ENCODE measurements at regions not wholly inside any gene's neighbourhood (a gene's known extent, or its start where the extent isn't known, plus 50 kb on each side); places are given as distances from the start of the nearest gene placed in this dataset.

DNA sequence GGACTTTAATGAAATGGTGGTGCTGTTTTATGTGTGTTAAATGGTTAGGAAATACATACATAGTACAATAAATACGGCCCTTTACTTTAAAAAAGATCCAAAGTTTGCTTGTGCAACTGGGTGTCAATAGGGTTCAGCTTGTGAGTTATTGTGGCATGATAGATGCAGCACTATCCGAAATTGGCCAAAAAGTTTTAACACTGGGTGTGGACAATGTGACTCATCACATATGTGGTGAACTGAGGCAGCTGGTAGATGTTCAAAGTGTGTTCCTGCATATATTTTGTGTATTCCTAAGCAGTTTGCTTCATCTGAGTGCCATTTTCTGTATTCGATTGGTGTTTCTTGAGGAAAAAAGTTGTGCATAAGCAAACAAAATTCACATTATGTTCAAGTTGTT, 473.1 kb downstream of the KIF20B start:
- DNase-seq (ENCODE audit: low read depth in 2 of 3, low spot score in 2 of 3) = no peak

DNA sequence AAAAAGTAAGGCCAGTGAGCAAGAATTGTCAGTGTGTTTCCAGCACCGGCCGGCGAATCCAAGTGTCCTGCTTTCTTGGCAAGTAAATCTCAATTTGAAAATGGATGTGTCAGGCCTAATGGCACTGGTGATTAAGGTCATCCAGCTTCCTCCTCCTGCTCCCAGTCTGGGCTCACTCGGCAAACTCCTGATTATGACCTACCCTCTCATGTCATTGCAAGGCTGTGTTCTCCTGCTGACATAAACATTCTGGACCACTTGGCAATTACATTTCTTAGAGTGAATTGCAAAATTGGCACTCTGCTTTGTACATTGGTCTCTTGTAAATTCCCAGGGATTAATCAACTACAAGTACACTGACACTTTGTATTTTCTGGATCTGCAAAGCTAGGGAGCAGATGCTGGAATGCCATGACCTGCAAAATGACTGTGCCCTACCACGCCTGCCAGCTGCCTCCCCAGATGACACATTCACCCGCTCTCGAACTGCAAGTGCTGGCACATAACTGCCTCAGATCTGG, 473.8 kb downstream of the KIF20B start:
- DNase-seq (ENCODE audit: low read depth in 2 of 3, low spot score in 2 of 3) = no peak

DNA sequence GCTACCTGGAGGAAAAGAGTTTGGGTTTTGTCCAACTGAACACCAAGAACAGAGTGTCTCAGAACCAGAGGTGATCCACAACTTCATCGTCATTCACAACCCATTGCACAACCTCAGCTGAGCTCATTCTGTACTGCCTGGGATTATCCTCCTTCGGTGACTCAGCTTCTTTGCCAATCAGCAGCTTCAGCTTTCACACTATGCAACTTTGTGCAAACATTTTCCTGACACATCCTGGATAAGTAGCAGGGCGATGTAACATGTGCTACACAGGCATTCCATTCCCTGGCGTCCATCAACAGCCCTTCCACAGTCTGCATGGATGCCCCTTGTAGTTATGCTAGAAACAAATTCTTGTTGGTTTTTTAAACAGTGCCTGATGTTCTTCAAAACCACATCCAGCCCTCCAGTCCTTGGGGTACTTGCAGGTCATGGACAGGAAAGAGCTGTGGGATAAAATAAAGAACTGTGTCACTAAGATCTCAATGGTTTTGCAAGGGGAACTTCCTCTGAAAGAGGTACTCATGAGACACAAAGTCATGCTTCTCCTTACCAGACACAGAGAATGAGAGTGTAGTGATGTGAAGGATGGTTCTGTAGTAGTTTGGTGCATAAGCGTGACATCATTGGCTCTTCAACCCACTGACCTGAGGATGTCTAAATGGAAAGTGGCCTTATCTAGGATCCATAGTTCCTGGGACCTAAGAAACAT, 478.5 kb downstream of the KIF20B start:
- DNase-seq (ENCODE audit: low read depth in 2 of 3, low spot score in 2 of 3) = no peak

DNA sequence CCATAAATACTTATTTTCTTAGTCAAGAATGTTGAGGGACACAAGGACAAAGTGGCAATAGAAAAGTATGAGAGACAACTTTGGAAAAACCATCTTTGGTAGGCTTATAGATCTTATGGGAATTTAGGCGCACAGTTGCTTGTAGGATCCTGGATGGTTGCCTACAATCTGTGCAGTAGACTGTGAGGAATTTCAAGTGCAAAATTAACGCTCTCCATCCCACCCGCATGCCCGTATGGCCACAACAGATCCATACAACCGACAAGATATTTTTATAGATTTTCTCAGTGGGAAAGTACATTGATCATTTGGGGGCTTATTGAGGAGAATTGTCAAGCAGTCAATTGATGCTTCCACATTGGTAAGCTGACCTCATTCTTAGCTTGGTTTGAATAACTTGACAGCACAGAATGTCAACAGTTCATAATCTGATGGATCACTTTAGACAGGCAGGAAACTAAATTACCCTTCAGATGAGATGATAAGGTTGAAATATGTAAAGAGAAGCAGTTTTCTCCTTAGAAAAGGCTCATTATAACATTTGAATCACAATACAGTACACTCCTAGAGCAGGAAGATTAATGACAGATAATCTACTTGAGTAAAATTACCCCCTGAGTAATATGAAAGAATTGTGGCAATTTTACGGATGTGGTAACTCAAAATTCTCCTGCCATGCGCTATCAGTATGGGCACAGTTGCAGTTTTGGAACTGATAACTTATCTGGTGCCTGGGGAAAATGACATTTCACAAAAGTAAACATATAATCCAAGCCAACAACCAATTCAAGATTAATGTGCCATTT, 479.7 kb downstream of the KIF20B start:
- no peak for DNase-seq (ENCODE audit: low read depth in 2 of 3, low spot score in 2 of 3)

DNA sequence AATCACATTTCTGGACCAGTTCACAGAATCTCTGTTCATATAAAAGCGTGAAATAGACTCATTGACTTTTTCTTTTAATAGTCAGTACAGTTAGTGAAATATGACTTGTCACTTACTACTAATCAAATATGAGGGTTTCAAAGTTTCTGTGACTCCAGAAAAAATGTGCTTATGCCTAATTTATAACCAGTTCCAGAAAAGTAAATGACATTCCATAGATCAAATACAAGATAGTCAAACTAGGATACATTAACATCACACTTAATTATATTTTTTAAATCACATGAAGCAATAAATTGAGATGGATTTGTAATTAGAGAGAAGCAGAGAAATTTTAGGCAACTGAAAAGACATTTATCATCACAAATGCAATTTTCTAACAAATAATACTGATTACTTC, 491.4 kb downstream of the KIF20B start:
- no peak for DNase-seq (ENCODE audit: low read depth in 2 of 3, low spot score in 2 of 3)

DNA sequence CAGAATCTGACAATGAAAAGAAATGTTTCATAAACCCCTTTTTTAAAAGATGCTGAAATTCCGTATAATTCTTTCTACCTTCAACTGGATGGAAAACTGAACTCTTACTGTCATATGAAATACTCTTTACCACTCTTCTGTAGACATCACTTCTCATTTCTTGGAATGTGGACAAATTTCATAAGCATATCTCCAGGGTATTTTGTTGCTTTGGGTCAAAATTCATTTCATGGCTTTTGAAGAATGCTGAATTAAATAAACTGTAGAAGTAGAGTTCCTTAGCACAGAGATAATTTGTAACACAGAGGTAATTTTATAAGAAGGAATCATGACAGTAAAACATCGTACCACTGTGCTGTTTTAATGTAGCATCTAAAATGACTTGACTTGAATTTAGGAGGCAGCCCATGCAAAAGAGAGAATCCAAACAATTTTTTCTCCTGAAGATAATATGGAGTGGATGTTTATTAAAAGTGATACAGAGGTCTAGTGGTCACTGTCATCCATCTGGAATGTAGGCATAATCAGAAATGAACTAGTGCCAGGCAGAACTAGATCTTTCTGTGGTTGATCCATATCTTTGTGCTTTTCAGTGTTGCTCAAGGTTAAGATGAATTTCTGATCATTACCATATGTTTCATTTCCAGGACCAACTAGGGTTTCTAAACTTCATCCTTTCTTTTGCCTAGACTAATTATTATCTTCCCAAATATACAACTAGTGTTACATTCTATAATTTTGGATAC, 492.0 kb downstream of the KIF20B start:
- DNase-seq (ENCODE audit: low read depth in 2 of 3, low spot score in 2 of 3) = no peak

DNA sequence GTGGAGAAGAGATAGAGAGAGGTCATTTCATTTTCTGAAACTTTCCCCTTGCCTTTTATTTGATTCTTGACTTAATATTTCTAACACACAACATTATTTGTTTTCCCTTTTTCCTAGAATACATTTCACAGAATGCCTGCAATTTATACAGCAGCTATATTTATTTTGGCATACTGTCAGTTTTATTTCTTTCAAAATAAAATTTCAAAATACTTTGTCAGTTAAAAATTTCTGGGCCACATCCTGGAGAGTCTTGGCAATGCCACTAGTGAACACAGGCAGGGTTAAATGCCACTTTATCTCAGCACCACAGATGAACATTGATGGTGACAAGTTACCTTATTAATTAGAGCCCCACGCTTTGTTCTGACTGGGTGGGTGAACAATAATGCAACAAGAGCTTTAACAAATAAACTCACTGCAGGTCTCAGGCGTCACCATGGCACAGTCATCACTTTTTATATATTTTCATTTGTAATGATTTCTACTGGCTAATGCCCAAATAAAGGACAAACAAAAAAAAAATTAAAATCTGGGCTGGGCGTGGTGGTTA, 494.0 kb downstream of the KIF20B start:
- no peak for DNase-seq (ENCODE audit: low read depth in 2 of 3, low spot score in 2 of 3)

DNA sequence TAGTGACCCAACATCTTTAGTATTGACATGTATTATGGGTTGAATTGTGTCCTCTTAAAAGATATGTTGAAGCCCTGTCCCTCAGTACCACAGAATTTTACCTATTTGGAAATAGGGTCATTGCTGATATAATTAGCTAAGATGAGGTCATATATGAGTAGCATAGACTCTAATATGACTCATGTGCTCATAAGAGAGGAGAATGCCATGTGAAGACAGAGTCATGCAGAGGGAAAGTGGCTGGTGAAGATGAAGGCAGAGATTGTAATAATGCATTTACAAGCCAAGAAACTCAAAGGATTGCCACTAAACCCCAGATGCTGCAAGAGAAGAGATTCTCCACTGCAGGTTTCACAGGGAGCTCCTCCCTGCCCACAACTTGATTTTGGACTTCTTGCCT, 496.4 kb downstream of the KIF20B start:
- no peak for DNase-seq (ENCODE audit: low read depth in 2 of 3, low spot score in 2 of 3)

DNA sequence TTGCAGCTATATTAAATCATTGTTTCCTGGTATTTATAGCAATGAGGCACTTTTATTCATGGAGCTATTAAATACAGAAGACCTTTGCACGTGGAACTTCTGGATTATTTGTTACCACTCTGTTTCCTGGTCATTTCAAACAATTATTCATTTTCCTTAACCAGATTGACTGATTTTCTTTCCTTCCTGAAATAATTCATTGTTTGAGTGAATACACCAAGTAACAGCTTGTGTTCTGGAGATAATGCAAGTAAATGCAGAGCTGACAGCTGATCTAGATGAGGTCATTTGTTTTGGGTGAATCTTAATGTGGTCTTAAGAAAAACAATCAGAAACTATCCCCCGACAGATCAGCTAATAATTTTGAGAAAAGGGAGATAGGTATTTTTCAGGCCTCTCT, 497.7 kb downstream of the KIF20B start:
- DNase-seq (ENCODE audit: low read depth in 2 of 3, low spot score in 2 of 3) = no peak

DNA sequence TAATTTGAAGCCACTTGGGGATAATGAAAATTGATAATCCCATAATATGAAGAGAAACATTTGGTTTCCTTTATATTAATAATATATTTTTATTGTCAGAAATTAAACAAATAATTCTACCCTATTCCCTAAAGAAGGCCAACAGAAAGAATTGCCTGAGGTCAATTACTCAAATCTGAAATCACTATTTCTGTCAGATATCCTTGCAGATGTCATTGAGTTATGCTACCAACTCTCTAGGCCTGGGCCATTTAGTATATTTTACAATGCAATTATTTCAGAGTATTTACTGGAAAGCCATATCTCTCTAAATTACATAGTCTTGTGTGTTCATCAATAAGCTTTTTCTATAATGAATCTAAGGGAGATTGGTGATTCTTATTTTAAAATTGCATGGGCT, 498.1 kb downstream of the KIF20B start:
- DNase-seq (ENCODE audit: low read depth in 2 of 3, low spot score in 2 of 3) = no peak

DNA sequence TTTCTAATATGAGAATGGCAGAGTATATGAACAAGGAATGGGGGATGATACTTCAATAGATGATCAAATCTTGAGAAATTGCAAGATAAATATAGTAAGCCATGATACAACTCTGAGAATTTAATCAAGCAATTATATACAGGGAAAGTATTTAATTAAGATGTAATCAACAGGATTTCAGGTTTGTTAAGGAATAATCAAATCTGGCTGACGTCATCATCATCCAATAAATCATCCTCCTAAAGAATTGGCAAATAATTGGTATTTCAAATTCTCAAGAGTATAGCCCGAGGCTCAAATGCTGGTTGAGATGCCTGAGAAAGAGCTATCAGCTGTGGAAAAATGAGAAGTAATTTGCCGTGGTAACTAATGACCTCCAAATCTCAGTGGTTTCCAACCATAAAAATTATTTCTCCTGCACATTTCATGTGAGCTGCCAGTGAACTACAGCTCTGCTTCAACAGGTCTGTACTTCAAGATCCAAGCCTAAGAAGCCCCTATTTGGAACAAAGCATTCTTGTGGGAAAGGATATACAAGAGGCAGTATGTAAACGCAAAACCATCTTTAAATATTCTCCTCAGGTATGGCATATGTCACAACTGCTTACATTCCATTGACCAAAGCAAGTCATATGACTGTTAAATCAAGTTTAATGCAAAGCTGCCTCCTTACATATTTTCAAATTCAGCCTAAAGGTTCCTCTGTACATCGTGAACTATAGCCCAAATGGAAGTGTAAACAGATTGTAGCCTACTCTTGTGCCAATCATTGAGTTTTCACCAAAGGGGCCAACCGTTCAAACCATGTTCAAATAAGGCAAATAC, 503.0 kb downstream of the KIF20B start:
- DNase-seq (ENCODE audit: low read depth in 2 of 3, low spot score in 2 of 3) = no peak

DNA sequence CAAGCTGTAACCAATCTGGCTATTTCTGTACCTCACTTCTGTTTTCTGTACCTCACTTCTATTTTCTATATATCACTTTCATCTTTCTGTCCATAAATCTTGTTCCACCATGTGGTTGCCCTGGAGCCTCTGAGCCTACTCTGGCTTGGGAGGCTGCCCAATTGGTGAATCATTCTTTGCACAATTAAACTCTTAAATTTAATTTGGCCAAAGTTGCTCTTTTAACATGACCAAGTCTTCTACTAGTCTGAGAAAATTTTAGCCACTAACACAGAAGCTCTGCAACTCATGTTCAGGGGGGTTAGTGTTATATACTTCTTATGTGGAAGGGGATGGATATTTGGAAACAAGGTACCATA, 503.5 kb downstream of the KIF20B start:
- no peak for DNase-seq (ENCODE audit: low read depth in 2 of 3, low spot score in 2 of 3)

DNA sequence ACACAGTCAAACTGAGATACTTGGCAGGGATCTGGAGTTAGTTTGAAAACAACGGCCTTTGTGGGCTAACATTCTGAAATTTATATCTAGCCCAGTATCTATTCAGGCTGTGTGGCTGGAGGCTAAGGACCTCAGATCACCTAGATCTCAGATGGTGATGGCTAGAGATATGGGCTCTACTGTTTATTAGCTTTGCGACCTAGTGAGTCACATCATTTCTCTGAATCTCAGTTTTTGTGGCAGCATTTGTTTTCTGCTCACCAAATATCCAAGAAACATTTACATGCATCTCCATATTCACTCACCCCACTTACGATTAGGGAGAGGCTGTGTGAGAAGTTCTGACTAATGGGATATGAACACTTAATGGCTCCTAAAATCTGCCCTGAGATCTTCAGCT, 503.9 kb downstream of the KIF20B start:
- DNase-seq (ENCODE audit: low read depth in 2 of 3, low spot score in 2 of 3) = no peak

DNA sequence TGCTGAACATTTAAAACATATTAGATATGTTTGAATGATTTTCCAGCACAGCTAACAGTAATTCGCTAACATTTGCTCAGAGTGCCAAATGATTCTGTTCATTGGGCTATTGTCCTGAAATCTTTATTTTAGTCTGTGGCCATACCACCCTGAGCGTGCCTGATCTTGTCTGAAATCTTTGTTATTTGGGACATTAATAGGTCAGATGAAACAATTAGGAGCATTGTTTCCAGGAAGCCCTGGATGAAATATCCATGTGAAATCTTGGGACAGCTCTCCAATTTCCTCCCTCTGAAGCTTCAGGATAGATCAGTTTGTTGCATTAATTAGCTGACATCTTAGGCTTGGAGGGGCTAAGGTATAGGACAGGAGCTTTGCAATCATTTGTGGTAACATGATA, 512.0 kb downstream of the KIF20B start:
- no peak for DNase-seq (ENCODE audit: low read depth in 2 of 3, low spot score in 2 of 3)

DNA sequence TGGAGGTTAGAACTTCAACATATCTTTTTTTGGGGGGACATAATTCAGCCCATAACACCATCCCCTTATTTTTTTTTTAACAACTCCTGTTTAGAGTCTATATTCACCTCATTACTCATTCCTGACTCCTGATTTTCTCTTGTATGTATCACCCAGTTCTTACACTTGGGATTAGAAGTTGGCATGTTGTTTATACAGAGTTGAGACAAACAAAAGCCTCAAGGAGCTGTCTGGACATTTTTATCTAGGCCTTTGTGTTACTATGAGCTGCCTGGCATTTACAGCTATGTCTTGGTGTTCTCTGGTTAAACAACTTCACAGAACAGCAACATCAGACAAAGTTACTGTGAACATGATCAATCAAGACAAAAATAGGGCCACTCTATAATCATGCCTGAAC, 517.5 kb downstream of the KIF20B start:
- no peak for DNase-seq (ENCODE audit: low read depth in 2 of 3, low spot score in 2 of 3)

DNA sequence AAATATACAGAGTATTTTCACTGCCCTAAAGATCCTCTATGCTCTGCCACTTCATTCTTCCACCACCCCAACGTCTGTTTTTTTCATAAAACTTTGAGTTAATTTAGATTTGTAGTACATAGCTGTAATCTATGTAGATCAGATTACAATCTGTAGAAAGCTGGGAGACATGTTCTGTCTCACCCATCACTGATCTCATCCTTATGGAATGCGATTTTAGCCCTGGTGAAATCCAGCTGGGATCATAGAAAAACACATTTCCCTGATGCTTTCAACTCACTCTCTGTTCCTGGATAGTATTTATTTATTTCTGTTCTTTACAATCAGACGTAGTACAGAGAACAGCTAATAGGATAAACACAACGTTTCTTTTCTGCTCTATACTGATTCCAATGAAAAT, 521.0 kb downstream of the KIF20B start:
- no peak for DNase-seq (ENCODE audit: low read depth in 2 of 3, low spot score in 2 of 3)

DNA sequence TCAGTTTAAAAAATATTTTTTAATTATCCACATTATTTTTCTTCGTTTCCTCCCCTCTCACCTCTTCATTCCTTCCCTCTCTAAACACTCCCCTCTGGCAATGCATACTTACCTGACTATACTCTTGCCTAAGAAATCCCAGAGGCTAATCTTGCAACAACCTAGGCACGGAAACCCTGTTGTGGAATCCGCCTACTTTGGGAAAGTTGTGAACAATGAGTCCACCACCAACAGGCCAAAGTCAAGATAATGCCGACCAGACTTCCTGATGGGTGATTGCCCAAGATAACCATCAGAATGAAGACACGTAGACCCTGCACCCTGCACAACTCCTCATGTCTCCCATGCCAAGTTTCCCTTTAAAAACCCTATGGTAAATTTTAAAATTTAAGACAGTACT, 521.5 kb downstream of the KIF20B start:
- no peak for DNase-seq (ENCODE audit: low read depth in 2 of 3, low spot score in 2 of 3)

DNA sequence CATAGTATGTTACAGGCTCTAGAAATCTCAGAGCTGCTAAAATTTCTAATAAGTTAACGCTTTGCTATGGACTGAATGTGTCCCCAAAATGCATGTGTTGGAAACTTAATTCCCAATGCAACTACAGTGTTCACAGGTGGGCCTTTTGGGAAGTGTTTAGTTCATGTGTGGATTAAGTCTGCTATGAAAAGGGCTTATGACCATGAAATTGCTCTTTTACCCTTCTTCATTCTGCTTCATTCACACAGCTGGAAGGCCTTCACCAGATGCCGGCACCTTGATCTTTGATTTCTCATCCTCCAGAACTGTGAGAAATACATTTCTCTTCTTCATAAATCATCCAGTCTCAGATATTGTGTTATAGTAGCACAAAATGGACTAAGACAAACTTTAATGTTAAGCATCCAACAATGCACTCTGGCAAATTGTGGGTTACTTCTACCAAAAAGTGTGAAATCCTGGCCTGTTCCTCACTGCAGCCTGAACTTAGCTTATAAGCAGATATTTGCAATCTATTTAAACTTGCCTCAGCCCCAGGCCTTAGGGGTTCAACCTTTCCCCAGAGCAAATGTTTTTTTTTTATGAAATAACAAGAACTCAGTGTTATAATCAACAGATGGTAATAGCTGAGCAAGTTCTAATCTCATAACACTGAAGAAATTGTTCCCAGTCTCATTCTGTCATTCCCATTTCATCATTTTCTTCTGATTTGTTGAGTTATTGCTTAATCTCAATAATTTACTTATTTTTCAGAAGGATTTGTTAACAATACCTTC, 523.6 kb downstream of the KIF20B start:
- no peak for DNase-seq (ENCODE audit: low read depth in 2 of 3, low spot score in 2 of 3)

DNA sequence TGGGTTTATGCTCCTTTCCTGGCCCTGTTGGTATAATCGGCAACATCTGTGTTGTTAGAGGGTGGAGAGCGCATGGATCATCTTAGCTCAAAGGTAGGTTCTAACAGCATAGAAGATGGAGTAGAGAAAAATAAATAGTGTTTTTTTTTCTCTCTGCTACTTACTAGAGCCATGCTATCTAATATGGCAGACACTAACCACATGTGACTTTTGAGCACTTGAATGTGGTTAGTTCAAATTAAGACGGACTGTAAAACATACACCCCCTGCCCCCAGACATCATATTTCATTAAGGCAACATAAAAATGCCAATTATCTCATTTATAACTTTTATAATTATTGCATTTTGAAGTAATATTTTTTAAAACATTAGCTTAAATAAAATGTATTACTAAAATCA, 525.1 kb downstream of the KIF20B start:
- DNase-seq (ENCODE audit: low read depth in 2 of 3, low spot score in 2 of 3) = no peak

DNA sequence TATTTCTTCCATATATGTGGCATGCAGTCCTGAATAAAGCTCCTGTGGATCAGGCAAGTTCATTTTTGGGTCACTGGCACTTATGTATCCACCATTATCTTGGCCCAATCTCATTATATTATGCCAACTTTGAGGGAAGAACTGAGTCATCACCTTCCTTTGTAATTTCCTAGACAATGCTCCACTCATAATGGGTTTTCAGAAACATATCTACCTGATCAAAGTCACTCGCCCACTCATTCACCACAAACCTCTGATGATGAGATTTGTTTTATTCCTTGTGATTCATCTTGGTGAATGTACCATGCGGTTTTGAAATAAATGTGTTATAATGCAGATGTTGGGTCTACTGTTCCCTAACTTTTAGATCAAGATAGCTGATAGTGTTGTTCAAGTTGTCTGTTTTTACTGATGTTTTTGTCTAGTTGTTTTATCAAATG, 525.8 kb downstream of the KIF20B start:
- DNase-seq (ENCODE audit: low read depth in 2 of 3, low spot score in 2 of 3) = no peak

Measured in hematopoietic multipotent progenitor cell (in vitro differentiated cells).